Breast epithelium (tissue), 4 donors: ENCODE measurements at regions not wholly inside any gene's neighbourhood (a gene's known extent, or its start where the extent isn't known, plus 50 kb on each side); places are given as distances from the start of the nearest gene placed in this dataset.

Experiments
- DNase-seq, 2 donors: peaks; one replicate each; pipeline ENCODE4 v3.0.0-alpha.2; 2019; ENCODE audit warnings: low spot score in 2 of 2
- H3K27ac ChIP-seq, 2 donors: fragments of 200-600 bp; sonication (generic) in 1 of 2; one replicate each; pipeline ENCODE4 v1.5.1; 2016 to 2019; ENCODE audit warnings: mild to moderate bottlenecking in 1 of 2
- H3K27me3 ChIP-seq, 2 donors: fragments of 200-600 bp; sonication (generic) in 1 of 2; one replicate each; pipeline versions ENCODE4 v1.5.1 to v1.6.0; 2017 to 2019; ENCODE audit warnings: control low read depth in 1 of 2, mild to moderate bottlenecking in 1 of 2
- H3K36me3 ChIP-seq: fragments of 200-600 bp; one replicate; pipeline ENCODE4 v1.5.1; 2019
- H3K4me1 ChIP-seq, 2 donors: fragments of 200-600 bp; sonication (generic); one replicate each; pipeline ENCODE4 v1.5.1; 2016 to 2019; ENCODE audit warnings: control low read depth in 1 of 2
- H3K4me3 ChIP-seq, 3 donors: fragments of 200-600 bp; sonication (generic); 1 replicate in 2 of 3; 2 replicates in 1 of 3; pipeline ENCODE4 v1.5.1; 2016 to 2019; ENCODE audit warnings: mild to moderate bottlenecking in 3 of 3, moderate library complexity in 2 of 3
- H3K9me3 ChIP-seq, 2 donors: fragments of 200-600 bp; sonication (generic) in 1 of 2; one replicate each; pipeline ENCODE4 v1.5.1; 2016 to 2019; ENCODE audit warnings: control low read depth in 1 of 2
- CTCF ChIP-seq, 3 donors: fragments of 450-650 bp; IDR thresholded peaks; one replicate each; pipeline ENCODE4 v1.5.1; 2016 to 2017; ENCODE audit warnings: antibody characterized with exemption in 3 of 3, mild to moderate bottlenecking in 3 of 3, moderate library complexity in 3 of 3
- POLR2A ChIP-seq: fragments of 450-650 bp; IDR thresholded peaks from one replicate; pipeline ENCODE4 v1.6.1; 2016; ENCODE audit warnings: antibody characterized with exemption, mild to moderate bottlenecking, moderate library complexity
- POLR2AphosphoS5 ChIP-seq, 3 donors: sonication (generic); formaldehyde crosslinking; IDR thresholded peaks; one replicate each; pipeline ENCODE4 v1.6.1; 2017; ENCODE audit warnings: antibody characterized with exemption in 3 of 3
- intact Hi-C: fragments of 100-400 bp; cut with DNase I; formaldehyde crosslinking; loops from one replicate; pipeline ENCODE4 v1.15.1; 2023; ENCODE audit warnings: low total_unique reads

- Histone ChIP-seq H3K36me3 (no peaks in the 10 kb centered on the region), H3K9me3 (peaks cover 0 to 6% of the 10 kb centered on the region in 2 donors), H3K27ac (no peak overlapping the region), H3K4me1 (no peaks in the 10 kb centered on the region), H3K27me3 (no peaks in the 10 kb centered on the region), H3K4me3 (no peak overlapping the region)
- TF ChIP-seq POLR2A (no peak), POLR2AphosphoS5 (IDR thresholded peaks at IDR 0.05) (no peak), CTCF (IDR thresholded peaks at IDR 0.05) (no peak)
- DNase-seq = no peak
- intact Hi-C loops = no loop called here
These were observed 144.0 kb upstream of the SERPINE2 start for GRCh38 chr2:224183086-224183485.

- Histone ChIP-seq H3K4me1 (no peaks in the 10 kb centered on the region), H3K9me3 (peaks cover 0 to 4% of the 10 kb centered on the region in 2 donors), H3K27ac (no peak overlapping the region), H3K27me3 (no peaks in the 10 kb centered on the region), H3K4me3 (no peak overlapping the region), H3K36me3 (no peaks in the 10 kb centered on the region)
- TF ChIP-seq CTCF (IDR thresholded peaks at IDR 0.05) (no peak), POLR2A (no peak), POLR2AphosphoS5 (IDR thresholded peaks at IDR 0.05) (no peak)
- no peak for DNase-seq
- intact Hi-C loops = no loop called here
These were observed 143.4 kb upstream of the SERPINE2 start for GRCh38 chr2:224182498-224182897.

GRCh38 chr2:224181534-224182155 lies 142.6 kb upstream of the SERPINE2 start:
- intact Hi-C loops = no loop called here
- Histone ChIP-seq H3K27me3 (no peaks in the 10 kb centered on the region), H3K4me1 (no peaks in the 10 kb centered on the region), H3K27ac (no peak overlapping the region), H3K9me3 (no peaks in the 10 kb centered on the region), H3K36me3 (no peaks in the 10 kb centered on the region), H3K4me3 (no peak overlapping the region)
- no peak for TF ChIP-seq CTCF (IDR thresholded peaks at IDR 0.05)
- no peak for TF ChIP-seq POLR2AphosphoS5 (IDR thresholded peaks at IDR 0.05)
- no peak for DNase-seq

GRCh38 chr2:224180810-224181209 lies 141.7 kb upstream of the SERPINE2 start:
- DNase-seq = peak in 1 of 2 donors; percentile 18
- no peaks in the 10 kb centered on the region for H3K4me1 ChIP-seq
- H3K9me3 ChIP-seq = no peaks in the 10 kb centered on the region
- no peak overlapping the region for H3K4me3 ChIP-seq
- no peaks in the 10 kb centered on the region for H3K27me3 ChIP-seq
- TF ChIP-seq POLR2A = no peak
- TF ChIP-seq POLR2AphosphoS5 (IDR thresholded peaks at IDR 0.05) = no peak
- no peak for TF ChIP-seq CTCF (IDR thresholded peaks at IDR 0.05)
- H3K36me3 ChIP-seq = no peaks in the 10 kb centered on the region
- no peak overlapping the region for H3K27ac ChIP-seq
- intact Hi-C loops = no loop called here

- intact Hi-C loops = no loop called here
- no peaks in the 10 kb centered on the region for H3K36me3 ChIP-seq
These were observed 139.0 kb upstream of the SERPINE2 start for GRCh38 chr2:224178056-224178455.

More at GRCh38 chr2:224178056-224178455, 139.0 kb upstream of the SERPINE2 start:
- no peaks in the 10 kb centered on the region for H3K4me1 ChIP-seq
- no peak for TF ChIP-seq POLR2AphosphoS5 (IDR thresholded peaks at IDR 0.05)
- TF ChIP-seq POLR2A = no peak
- no peak for TF ChIP-seq CTCF (IDR thresholded peaks at IDR 0.05)
- no peak overlapping the region for H3K27ac ChIP-seq
- no peaks in the 10 kb centered on the region for H3K9me3 ChIP-seq
- H3K27me3 ChIP-seq = no peaks in the 10 kb centered on the region
- no peak for DNase-seq
- no peak overlapping the region for H3K4me3 ChIP-seq
